GM21723 (cell line): ENCODE measurements at regions not wholly inside any gene's neighbourhood (a gene's known extent, or its start where the extent isn't known, plus 50 kb on each side); places are given as distances from the start of the nearest gene placed in this dataset.
"Not testable (repeated sequence)": the region's sequence is repeated elsewhere in the genome, so short reads cannot be mapped to it uniquely, and the experiment has no call there.

Experiments
- ATAC-seq: cut with Tn5 transposase; IDR thresholded peaks from one replicate; pipeline ENCODE4 v1.9.1; 2021; ENCODE audit warnings: mild to moderate bottlenecking, moderate library complexity; ENCODE audit not compliant: unreplicated experiment

DNA sequence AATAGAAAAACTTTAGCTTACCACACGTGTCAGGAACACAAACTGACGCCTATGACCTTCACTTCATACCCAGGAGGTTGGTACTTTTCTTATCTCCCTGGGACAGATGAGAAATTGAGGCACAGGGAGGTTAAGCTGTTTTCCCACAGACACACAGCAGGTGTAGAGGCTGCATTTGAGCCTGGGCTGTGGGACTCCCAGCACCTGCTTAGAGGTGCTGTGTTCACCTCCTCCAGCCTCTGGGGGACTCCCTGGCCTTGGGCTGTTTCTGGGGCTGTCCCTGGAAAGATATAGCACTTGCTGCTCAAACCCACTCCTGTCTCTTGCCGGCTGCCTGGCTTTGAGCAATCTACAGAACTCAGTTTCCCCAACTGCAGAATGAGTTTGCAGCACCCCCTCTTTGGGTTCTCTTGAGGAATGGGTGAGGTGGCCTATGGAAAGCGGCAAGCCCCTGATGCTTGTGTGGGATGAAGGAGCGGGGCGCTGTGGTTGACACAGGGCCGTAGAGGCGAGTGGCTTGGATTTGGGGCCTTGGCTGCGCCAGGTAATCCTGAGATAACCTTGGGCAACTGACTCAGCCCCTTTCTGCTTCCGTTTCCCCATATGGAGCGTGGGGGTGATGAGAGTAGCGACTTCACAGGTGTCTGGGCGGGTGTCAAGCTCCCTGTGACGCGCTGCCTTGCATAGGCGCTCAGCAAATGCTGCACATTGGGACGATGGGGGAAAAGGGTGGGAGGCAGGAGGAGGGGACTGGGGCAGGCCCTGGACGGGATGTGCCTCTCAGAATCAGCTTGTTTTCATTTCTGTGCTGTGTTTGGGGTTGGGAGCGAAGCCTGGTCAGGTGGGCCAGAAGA is 104.5 kb upstream of the CIBAR2 start:
- no peak for ATAC-seq

DNA sequence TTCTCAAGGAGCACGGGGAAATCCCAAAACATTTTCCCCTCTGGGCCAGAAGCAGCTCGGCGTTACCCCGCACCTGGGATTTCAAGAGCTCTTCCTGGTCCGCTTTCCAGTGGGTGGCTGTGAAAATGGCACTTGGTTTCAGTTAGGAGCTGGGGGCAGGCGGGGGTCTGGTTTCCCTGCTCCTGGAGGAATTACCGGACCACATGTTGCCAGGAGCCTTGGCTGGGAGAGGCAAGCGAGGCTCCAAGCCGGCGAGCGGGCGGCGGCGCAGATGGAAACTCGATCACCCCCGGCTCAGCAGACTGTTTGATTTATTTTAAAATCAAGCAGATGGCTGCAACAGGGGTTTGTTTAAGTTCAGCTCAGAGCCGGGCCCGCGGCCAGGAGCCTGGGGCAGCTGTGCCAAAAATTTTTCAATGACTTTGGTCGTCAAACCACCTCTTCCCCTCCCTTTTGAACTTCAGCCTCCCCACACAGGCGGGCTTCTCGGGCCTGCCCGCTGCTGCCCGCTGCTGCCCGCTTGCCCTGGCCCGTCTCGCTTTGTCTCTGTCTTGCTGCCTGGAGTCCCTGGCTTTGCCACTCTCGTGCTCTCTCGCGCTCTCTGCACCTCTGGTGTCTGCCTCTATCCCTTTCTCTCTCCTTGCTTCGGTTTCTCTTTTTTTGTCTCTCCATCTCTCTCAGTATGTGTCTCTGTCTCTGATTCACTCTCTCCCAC is 108.0 kb upstream of the CIBAR2 start:
- no peak for ATAC-seq

DNA sequence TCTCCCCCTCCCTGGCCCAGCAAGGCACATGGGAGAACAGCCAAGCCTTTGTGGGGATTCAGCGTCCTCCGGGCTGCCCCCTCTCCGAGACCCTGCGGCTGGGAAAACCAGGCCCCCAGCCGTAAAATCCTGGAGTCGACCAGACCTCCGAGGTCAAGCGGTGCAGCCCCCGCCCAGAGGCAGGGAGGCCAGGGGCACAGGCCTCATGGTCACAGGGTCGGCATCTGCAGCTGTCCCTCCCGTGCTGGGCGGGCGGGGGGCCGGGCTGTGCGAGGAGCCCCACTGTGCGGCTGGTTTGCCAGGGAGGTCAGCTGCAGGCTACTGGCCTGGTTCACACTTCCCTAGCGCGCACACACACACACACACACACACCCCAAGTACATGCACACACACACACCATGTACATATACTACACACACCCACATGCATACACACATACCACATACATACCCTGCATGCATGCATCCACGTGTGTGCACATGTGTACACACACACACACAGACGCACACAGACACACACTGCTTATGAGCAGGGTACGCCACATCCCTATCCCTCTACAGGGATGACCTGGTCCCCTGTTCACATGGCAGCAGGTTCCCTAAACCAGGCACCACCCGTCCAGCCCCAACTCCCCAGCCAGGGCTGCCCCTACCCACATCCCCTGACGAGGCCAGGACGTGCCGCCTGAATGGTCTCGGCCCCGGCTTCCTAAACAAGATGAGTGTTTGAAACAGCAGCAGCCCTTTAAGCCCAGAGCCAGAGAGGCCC is 108.9 kb upstream of the CIBAR2 start:
- ATAC-seq, result no peak

DNA sequence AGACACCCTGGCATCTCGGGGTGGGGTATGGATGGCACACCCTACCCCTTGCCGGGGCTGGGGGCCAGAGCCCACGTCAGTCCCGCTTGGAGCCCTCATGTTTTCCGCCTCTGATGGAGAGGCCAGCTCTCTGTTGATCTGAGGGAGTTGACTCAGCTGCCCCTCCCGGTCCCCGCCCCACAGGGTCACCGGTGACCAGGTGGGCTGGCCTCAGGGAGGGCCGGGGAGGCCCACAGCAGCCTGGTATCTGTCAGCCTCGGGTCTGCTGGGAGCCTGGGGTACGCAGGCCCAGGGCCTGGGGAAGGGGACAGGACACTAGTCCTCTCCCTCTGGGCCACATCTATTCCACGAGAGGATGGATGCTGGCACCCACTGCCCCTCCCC is 109.5 kb upstream of the CIBAR2 start:
- no peak for ATAC-seq

DNA sequence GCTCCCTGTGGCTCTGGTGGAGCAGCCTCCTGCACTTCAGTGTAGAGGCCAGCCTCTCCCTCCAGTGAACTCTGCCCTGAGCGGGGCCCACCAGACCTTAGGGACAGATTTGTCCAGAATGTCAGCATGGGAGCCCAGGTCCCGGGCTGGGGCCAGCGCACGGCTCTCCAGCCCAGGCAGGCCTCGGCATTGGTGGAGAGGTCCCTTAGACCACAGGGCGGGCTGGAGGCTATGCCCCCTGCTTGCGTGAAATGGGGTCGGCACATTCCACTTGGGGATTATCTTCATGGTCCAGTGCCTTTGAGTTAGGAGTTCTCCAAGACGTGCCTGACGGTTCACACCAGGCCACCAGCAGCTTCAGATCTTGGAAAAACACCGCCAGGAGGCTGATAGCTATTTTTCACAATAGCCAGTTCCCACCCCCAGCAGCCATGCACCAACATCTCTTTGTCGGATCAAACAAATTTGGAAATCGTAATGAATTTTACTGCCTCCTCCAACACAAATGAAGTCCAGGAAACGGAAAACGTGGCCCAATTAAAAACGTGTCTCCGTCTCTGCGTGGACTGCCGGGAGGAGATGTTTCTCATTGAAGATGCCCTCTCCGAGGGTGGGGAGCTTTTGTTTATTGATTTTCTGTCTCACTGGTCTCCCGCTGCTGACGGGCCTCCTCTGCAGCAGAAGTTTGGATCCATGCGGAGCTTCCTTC is 110.0 kb upstream of the CIBAR2 start:
- ATAC-seq, result no peak

DNA sequence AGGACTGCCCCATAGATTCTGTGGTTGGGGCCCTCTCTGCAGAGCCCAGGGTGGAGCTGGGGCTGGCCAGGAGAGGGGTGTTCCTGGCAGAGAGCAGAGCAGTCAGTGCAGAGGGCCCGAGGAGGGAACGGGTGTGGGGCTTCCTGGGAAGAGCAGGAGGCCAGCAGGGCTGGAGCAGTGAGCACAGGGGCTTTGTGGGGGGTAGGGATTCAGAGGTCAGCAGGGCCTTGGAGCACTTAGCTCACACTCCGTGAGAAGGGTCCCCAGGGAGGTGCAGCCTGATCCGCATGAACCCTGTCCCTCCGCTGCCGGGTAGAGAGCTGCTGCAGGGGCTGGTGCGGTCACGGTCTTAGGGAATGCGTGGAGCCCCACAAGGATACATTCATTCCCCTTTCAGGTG is 113.0 kb upstream of the CIBAR2 start:
- no peak for ATAC-seq

DNA sequence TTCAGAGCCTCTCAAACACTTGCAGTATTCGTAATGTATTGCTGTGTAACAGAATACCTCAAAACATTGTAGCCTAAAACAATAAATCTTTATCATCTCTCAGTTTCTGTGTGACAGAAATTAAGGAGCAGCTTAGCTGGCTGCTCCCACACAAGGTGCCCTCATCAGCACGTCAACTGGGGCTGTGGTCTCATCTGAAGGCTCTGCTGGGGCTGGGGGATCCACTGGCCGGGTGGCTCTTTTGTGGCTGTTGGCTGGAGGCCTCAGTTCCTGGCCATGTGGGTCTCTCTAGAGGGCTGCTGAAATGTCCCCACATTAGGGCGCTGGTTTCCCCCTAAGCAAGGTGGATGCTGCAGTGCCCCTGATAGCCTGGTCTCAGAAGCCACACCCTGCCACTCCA is 113.4 kb upstream of the CIBAR2 start:
- no peak for ATAC-seq

DNA sequence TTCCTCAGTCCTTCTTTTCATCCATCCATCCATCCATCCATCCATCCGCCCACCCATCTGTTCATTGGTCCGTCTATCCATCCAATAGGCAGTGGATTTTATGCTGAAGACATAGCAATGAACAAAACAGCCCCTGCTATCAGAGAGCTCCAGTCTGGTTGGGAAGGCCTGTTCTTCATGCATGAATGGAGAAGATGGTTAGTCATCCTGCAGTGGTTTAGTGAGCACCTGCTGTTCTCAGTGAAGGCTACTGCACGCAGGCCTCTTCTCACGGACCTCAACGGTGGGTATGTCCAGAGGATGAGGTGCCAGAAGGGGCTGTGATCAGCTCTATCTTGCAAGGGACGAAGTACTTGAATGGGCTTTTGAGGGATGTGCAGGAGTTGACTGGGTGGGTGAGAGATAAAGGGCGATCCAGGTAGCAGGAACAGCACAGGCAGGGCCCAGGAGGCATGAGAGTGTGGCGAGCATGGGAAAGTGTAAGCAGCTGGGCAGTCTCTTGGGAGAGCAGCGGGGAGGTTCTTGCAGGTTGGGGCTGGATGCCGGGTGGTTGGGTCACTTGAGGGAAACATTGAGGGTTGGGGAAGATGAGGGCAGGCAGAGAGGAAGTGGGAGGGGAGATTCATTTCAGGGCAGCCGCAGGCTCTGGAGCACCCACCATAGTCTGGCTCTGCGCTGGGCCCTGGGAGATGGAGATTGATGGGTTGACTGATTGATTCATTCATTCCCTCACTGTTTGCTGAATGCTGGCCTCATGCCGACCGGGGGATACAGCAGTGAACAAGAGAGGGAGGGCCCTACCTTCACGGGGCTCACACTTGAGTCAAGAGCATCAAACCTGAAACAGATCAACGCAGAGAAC is 115.0 kb upstream of the CIBAR2 start:
- peak; percentile 85 for ATAC-seq

DNA sequence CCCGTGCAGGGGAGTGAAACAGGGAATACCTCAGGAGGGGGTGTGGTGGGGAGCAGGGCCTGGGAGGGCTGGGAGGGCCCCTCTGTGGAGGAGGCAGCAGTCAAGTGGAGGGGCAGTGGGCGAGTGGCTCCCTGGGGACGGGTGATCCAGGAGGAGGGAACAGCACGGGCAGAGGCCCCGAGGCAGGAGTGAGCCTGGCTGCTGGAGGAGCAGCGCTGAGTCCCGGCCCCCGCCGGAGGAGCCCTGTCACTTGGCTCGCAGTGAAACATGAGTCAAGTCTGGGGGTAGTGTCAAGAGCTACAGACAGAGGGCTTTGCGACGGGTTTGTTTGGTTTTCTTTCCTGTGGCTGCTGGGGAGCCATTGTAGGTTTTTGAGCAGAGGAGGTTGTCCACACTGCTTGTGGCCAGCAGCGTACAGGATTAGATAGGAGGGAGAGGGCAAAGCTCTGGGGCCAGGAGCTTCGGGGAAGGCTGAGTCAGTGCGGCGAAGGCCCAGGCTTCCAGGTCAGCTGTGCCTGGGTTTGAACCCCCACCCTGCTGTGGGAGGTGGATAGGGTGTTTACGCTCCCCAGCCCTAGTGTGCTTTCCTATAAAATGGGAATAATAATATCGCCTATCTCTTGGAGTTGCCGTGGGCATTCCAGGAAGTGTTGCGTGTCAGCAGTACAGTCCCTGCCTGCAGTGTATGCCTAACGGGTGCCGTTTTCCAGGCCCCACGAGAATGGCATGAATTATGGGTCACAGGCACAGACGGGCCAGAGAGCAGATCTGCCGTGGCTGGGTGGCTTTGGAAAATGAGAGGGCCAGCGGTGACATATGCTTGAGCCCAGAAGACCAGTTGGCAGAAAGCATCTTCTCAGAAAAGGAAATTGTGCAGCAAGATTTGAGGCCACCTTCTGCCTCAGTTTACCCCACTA is 115.9 kb upstream of the CIBAR2 start:
- ATAC-seq, result no peak

DNA sequence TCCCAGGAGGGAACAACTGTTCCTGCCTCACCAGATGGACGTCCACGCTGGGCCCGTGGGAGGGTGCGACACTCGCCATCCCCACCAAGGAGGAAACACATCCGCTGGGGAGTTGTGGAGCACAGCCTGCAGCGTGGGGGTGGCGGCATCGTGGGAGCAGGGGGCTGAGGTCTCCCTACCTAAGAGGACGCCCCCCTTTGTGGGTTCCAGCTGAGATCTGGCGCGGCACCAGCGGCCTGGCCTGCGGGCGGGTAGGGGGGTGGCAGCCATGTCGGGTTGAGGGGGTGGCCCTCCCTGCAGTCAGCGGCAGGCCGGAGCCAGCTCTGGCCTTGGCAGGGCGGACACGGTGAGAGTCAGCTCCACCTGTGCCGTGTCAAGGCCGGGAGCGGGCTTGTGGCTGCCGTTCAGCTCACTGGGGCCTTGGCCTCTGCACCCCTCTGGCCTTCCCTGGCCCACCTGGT is 116.7 kb upstream of the CIBAR2 start:
- no peak for ATAC-seq

DNA sequence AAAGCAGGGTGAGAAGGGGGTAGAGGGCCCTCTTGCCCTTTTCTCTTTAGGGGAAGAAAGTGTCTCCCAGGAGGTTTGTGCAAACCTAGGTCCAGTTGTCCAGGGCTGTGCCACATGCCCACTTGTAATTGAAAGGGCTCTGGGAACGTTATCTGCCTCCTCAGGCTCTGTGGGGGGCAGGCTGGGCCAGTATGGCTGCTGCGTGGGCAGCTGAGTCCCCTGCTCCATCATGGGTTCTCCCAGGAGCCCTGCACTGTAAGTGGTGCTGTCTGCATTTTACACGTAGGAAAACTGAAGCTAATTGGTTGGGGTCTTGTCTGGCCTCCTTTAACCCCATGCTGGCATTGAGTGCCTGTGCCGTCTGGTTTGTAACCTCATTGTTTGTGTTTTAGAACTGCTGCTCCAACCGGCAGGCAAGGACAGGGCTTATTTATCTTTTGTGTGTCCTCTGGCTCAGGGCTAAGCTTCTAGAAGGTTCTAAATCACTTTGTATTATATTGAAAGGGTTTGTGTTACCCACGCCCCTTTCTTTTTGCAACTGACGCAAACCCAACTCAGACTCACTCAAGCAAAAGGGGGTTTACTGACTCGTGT is 117.7 kb upstream of the CIBAR2 start:
- ATAC-seq, result no peak

DNA sequence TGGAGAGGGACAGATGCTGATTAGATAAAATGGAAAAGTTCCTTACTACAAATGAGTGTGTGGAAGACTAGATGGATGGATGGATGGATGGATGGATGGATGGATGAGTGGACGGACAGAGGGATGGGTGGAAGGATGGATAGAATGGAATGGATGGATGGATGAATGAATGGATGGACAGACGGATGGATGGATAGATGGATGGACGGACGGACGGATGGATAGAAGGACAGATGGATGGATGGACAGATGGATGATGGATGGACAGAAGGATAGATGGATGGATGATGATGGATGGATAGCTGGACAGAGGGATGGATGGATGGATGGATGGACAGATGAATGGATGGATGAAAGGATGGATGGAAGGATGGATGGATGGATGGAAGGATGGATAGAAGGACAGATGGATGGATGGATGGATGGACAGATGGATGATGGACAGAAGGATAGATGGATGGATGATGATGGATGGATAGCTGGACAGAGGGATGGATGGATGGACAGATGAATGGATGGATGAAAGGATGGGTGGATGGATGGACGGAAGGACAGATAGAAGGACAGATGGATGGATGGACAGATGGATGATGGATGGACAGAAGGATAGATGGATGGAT is 118.6 kb upstream of the CIBAR2 start:
- ATAC-seq, result not testable (repeated sequence)

DNA sequence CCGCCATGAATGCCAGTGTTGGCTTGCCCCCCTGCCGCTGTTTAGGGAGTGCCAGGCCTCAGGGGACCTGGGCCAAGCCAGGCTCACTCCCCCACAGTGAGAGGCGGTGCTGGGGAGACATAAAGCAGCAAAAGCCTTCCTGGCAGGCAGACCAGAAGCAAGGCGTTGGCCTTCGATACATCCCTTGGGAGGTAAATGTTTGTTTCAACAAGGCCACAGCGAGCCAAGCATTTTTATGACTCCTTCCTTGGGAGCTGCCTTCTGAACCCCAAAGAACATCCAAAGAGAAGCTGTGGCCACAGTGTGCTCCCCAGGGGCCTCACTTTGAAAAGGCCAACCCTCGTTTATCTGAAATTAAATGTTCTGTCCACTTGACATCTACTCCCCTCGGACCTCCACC is 119.7 kb upstream of the CIBAR2 start:
- no peak for ATAC-seq

DNA sequence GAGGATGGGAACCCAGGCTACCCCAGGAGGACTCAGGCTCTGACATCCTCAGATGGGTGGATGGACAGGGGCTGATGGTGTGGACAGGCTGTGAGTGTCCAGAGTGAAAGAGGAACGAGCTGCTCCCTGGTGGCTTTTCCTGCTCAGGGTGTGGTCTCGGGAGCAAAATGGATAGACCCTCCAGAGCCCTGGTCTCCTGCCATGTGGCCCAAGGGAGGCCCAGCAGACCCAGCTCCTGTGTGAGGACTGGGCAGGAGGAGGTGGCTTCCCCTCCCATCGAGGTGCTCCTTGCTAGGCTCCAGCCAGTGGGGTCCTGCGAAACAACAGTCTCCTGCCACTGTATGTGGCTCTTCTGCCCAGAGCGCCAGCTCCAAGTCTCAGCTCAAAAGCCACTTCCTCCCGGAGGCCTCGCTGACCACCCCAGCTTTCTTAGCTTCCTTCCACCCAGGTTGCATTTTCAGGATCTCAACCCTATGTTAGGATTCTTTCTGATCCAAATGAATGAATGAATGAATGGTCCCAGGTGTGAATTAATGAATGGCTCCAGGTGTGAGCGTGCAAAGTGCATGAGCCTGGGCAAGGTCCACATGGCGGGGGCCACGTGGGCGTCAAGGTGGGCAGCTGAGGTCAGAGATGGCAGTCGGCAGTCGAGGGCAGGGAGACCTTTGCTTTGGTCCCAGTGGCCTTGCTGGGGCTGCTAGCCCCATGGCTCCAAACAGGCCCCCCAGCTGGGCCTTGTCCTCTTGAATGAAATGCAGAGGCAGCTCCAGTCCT is 120.3 kb upstream of the CIBAR2 start:
- ATAC-seq, result no peak

DNA sequence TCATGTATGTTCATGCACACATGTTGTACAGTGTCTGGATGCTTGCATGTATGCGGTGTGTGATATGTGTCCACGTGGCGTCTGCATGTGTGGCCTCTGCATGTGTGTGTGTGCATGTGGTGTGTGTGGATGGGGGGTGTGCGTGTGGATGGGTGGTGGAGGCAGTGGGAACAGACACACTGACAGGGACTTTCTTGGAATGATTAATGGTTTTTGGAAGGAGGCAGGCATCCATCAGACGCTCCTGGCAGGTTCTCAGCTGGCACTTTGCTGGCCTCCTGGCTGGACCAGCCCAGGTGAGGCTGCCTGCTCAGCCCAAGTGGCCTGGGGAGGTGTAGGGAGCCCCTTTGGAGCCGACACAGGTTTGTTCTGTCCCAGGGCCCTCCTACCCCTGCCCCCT is 121.2 kb upstream of the CIBAR2 start:
- ATAC-seq, result no peak

DNA sequence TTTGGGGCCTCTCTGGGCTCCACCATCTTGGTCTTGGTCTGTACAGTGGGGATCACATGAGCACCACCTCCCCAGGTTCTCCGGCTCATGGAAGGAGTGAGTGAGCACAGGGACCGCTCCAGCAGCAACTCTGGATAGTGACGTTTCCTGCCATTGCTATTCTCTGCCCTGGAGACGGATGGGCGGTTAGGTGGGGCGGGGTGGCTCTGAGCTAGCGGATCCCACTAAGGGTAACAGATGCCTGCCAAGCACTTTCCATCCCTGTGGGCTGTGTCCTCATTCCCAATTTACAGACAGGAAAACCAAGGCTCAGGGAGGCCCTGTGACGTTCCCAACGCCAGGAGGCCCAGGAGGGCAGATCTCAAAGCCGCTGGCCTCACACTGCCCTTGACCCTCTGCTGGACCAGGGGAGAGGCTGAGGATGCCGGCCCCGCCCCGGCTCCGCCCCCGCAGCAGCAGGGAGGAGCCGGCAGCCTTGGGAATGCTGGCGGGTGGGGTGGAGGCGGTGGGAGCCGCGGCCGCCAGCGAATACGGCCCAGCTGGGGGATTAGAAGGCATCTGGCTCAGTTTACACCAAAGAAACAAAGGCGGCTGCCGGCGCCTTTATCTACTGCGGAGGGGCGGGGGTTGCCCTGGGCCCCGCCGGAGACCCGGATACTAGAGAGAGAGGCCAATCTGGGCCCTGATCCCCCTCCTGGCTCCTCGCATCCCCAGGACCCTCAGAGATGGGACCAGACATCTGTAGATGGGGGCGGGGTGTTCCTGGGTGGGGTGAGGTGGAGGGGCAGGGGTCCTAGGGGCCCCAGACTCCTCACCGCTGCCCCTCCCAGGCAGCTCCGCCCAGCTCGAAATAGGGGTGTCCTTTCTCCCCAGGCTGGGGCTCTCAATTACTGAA is 122.3 kb upstream of the CIBAR2 start:
- no peak for ATAC-seq
